ENCODE measurements at regions not wholly inside any gene's neighbourhood (a gene's known extent, or its start where the extent isn't known, plus 50 kb on each side); places are given as distances from the start of the nearest gene placed in this dataset.

GRCh38 chr16:61412562-61412961 is 623.7 kb downstream of the CDH8 start:
- TF ChIP-seq, protein P1, sequence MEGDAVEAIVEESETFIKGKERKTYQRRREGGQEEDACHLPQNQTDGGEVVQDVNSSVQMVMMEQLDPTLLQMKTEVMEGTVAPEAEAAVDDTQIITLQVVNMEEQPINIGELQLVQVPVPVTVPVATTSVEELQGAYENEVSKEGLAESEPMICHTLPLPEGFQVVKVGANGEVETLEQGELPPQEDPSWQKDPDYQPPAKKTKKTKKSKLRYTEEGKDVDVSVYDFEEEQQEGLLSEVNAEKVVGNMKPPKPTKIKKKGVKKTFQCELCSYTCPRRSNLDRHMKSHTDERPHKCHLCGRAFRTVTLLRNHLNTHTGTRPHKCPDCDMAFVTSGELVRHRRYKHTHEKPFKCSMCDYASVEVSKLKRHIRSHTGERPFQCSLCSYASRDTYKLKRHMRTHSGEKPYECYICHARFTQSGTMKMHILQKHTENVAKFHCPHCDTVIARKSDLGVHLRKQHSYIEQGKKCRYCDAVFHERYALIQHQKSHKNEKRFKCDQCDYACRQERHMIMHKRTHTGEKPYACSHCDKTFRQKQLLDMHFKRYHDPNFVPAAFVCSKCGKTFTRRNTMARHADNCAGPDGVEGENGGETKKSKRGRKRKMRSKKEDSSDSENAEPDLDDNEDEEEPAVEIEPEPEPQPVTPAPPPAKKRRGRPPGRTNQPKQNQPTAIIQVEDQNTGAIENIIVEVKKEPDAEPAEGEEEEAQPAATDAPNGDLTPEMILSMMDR (IDR thresholded peaks at IDR 0.05; ENCODE audit: insufficient read depth, low read length, severe bottlenecking) = no peak
- Histone ChIP-seq H3K4me3 (ENCODE audit: low read depth, low read length) (no peak overlapping the region), H3K36me3 (ENCODE audit: control insufficient read depth, insufficient read depth, low read length) (no peaks in the 10 kb centered on the region), H3K27me3 (ENCODE audit: control insufficient read depth, insufficient read depth, low read length) (no peaks in the 10 kb centered on the region)
- FAIRE-seq = no peak
- DNase-seq (ENCODE audit: low read depth) = no peak

DNA sequence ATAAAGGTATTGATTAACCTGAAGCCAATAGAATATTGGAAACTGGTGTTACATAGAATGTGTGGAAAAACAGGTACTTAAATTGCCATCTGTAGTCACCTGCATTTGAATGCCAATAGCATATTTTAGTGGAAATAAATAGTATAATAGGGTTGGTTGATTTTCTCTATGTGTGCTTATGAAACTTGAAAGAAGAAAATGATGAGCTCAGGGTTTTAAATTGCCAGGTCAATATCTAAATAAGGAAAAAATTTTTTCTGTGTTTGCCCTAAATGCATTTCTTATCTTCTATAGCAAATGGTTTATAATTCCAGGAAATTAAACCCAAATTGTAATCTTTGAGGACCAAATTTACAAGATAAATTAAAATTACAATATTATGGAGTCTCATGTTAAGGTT is 626.6 kb downstream of the CDH8 start:
- TF ChIP-seq, protein P1 (IDR thresholded peaks at IDR 0.05; ENCODE audit: insufficient read depth, low read length, severe bottlenecking) = no peak

GRCh38 chr16:61403386-61403785 is 632.9 kb downstream of the CDH8 start:
- H3K27me3 ChIP-seq (ENCODE audit: control insufficient read depth, insufficient read depth, low read length) = no peaks in the 10 kb centered on the region
- TF ChIP-seq, protein P1 (IDR thresholded peaks at IDR 0.05; ENCODE audit: insufficient read depth, low read length, severe bottlenecking) = no peak
- no peak overlapping the region for H3K4me3 ChIP-seq (ENCODE audit: low read depth, low read length)
- FAIRE-seq (no peak), DNase-seq (ENCODE audit: low read depth) (no peak)
- H3K36me3 ChIP-seq (ENCODE audit: control insufficient read depth, insufficient read depth, low read length) = no peaks in the 10 kb centered on the region

More for the DNA sequence above, 626.6 kb downstream of the CDH8 start:
- no peaks in the 10 kb centered on the region for H3K27me3 ChIP-seq (ENCODE audit: control insufficient read depth, insufficient read depth, low read length)
- DNase-seq (ENCODE audit: low read depth) = no peak
- no peak for FAIRE-seq
- no peak overlapping the region for H3K4me3 ChIP-seq (ENCODE audit: low read depth, low read length)
- H3K36me3 ChIP-seq (ENCODE audit: control insufficient read depth, insufficient read depth, low read length) = no peaks in the 10 kb centered on the region

DNA sequence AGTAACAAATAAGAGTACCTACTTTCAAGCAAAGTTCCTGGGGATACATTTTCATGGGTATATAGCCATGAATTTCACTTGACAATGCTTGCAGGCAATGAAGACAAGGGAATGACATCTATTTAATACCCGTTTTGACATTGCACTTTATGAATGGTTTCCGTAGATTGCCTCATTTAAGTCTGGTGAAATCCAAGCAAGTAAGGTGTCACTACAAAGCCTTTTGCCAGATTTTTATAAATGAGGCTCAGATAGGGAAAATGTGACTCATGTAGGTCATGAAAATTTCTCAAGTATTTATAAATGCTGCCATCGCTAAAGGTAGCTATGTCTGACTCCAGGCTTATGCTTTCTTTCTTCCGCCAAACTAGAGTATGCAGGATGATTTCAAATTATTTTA is 644.3 kb downstream of the CDH8 start:
- FAIRE-seq (no peak), DNase-seq (ENCODE audit: low read depth) (no peak)
- H3K4me3 ChIP-seq (ENCODE audit: low read depth, low read length) = no peak overlapping the region
- TF ChIP-seq, protein P1 (IDR thresholded peaks at IDR 0.05; ENCODE audit: insufficient read depth, low read length, severe bottlenecking) = no peak
- H3K36me3 ChIP-seq (ENCODE audit: control insufficient read depth, insufficient read depth, low read length) = no peaks in the 10 kb centered on the region
- no peaks in the 10 kb centered on the region for H3K27me3 ChIP-seq (ENCODE audit: control insufficient read depth, insufficient read depth, low read length)

DNA sequence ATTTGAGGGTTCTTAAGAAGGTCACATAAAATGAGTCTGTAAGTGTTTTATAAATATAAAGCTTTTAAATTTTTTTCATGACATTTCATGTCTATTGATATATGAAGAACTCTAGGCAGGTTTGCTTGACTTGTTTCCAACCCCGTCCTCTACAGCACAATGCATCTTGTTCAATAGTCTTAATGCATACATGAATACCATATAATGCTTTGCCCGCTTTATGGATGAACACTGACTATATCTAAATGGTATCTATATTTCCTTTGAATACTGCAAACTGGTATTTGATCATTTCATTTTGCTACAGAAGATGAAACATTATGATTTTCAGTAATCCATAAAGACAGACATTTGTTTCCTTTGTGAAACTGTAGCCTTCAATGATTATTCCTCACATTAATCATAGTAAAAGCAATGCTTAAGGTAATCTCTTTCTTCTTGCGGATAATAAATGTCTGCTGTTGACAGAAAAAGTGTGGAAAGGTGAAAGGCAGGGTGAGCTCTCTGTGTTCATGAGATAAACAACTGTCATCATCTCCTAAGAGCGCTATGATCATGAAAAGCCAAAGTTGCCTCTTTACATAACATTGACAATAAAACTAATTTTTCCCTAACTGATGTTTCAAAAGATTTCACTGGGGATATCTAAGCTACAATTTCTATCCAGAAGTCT is 645.1 kb downstream of the CDH8 start:
- no peak overlapping the region for H3K4me3 ChIP-seq (ENCODE audit: low read depth, low read length)
- TF ChIP-seq, protein P1 (IDR thresholded peaks at IDR 0.05; ENCODE audit: insufficient read depth, low read length, severe bottlenecking) = no peak
- H3K27me3 ChIP-seq (ENCODE audit: control insufficient read depth, insufficient read depth, low read length) = no peaks in the 10 kb centered on the region
- FAIRE-seq (no peak), DNase-seq (ENCODE audit: low read depth) (no peak)
- H3K36me3 ChIP-seq (ENCODE audit: control insufficient read depth, insufficient read depth, low read length) = no peaks in the 10 kb centered on the region

Data from bronchial epithelial cell (primary cell).